ENCODE measurements at regions not wholly inside any gene's neighbourhood (a gene's known extent, or its start where the extent isn't known, plus 50 kb on each side); places are given as distances from the start of the nearest gene placed in this dataset.
A peak's percentile ranks its signal among the peaks of the same experiment; 100 is the strongest.

DNA sequence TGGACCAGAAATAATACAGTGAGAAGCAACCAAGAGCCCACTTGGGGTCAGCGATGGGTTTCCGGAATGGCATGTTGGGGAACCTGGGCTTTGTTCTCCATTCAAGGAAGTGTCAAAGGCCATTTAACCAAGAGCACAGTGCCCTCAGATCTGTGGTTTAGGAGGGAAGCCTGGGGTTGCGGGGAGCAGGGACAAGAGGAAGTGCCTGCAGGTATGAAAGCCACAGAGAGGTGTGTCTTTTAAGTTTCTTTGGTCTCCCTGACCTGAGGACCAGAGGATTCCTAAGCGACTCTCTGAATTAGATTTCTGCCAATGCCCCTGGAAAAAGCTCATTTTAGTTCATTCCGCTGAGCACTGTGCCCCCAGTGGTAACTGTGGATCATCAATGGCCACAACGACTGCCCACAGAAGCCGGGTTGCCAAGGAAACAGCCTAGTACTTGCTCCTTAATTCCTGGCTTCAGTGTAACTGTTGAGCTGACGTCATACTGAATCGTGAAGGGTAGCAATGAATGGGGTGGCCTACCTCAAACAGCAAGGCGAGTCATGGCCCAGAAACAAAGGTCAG, 107.3 kb upstream of the SPIN1 start:
- no peak for DNase-seq

DNA sequence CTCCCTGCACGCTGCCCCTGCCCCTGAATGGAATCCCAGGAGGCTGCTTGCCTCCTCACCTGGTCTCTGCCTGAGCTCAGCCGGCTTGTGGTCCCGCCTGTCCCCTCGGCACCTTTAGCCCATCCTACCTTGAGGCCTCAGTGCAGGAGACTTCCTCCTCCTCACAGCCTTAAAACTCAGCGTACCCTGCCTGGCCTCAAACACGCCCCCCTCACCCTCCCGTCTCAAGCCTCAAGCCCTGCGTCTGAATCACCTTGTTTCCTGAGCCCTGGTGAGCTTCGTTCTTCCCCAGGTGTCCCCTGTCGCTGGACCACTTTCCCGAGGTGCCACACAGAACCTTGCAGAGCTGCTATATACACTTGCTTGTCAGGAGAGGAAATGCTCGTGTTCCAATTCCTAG, 110.2 kb upstream of the SPIN1 start:
- no peak for DNase-seq

DNA sequence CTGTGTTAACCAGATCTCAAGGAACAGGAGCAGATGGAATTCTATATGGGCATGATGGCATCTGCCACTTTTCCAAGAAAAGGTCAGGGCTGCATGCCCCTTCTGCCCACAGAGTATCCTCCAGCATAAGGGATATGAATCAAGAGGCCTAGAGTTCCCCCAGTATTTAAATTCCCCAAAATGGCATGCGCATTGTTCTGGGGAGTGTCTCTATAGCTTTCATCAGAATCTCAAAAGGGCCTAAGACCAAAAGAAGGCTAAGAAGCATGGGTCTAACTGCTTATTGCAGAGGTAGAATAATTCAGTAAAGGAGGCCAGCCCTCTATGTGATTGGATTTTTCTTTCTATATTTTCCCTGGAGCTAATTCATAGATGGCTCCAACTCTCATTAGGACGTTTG, 114.2 kb upstream of the SPIN1 start:
- no peak for DNase-seq

DNA sequence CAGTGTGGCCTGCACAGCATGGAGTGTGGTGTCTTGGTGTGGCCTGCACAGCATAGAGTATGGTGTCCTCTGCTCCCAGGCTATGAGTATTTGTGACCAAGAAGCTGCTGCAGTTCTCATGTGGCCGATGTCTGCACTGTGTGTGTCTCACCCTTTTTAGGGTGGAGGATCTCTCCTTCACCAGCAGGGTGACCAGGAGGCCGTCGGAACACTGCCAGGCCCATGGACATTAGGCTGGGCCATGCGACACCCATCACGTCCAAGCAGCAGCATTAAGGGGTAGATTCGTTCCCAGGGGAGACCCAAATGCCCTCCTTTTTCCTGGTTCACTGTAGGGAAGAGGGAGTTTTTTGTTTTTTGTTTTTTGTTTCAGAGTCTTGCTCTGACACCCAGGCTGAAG, 115.3 kb upstream of the SPIN1 start:
- no peak for DNase-seq

DNA sequence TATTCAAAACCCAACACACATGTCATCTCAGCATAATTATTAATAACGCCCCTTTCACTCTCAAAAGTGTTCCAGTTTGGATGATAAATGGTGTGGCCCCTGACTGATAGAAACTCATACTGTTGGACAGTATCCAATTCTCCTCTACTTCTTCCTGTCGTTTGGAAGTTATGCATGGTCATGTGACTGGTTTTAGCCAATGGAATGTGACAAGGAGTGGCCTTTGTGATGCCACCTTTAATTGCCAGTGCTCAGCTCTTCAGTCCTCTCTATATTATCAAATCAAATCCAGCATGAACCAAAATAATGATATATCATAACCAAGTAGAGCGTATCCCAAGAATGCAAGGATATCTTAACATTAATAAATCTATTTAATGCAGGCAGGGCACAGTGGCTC, 117.8 kb upstream of the SPIN1 start:
- DNase-seq: no peak

DNA sequence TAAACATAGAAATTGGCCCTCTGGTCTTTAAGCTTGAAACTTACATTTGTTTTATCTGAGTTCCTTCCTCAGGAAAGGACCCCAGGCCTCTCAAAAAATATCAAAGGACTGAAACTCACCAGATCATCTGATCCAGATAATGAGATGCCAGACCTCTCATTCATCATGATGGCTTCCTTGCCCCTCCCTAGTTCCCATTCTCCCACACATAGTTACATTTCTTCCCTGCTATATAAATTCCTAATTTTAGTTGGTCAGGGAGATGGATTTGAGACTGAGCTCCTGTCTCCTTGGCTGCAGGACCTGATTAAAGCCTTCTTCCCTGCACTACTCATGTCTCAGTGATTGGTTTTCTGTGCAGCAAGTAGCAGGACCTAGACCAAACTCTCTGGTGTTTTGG, 119.4 kb upstream of the SPIN1 start:
- no peak for DNase-seq

DNA sequence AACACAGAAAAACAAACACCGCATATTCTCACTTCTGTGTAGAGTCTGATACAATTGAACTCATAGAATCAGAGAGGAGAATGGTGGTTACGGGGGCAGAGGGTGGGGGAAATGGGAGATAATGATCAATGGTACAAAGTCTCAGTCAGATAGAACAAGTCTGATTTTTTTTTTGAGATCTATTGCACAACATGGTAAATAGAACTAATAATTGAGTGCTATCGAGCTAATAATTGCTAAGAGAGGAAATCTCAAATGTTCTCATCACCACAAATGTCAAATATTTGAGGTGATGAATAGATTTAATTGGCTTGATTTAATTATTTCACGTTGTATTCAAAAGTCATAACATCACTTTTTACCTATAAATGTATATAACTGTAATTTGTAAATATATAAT, 121.0 kb upstream of the SPIN1 start:
- no peak for DNase-seq

DNA sequence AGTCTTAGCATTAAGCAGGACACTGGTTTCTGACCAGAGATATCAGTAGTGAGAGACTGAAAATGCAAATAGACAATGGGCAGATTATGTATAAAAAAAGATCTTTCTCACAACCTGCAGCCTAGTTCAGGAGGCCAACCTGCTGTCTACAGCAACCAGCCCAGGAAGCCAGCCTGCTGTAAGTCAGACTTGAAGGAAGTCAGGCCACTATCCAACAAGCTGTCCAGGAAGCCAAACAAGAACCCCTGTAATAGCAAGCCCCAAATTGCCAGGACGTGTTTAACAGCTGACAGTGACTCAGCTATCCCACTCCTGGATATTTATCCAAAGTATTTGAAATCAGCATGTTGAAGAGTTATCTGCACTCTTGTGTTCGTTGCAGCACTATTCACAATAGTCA, 121.8 kb upstream of the SPIN1 start:
- no peak for DNase-seq

DNA sequence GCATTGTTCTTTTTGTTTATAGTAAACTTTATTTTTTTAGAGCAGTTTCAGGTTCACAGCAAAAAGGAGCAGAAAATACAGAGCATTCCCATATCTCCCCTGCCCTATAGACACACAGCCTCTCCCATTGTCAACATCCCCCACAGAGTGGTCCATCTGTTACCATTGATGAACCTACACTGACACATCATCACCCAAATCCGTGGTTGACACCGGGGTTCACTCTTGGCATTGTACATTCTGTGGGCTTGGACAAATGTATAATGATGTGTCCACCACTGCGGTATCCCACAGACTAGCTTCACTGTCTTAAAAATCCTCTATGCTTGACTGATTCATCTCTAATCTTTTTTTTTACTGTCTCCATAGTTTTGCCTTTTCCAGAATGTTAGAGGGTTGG, 120.7 kb upstream of the SPATA31C2 start:
- no peak for DNase-seq

DNA sequence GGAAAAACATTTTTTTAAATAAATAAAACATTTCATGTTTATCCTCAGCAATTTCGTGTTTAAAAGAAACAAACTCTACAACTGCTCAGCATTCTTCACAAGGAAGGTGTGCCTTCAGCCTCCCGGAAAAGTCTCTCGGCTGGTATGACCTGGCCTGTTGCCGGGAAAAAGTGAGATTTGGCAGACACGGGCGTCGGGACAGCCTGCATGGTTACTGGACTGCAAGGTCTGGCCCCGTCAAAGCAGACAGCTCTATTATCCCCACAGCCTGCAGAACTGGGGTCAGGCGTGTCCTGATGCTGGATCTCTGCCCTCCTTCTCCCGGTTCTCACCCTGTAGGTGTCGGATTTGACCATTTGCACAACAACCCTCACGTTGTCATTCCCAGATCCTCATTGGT, 120.3 kb upstream of the SPATA31C2 start:
- DNase-seq: no peak

DNA sequence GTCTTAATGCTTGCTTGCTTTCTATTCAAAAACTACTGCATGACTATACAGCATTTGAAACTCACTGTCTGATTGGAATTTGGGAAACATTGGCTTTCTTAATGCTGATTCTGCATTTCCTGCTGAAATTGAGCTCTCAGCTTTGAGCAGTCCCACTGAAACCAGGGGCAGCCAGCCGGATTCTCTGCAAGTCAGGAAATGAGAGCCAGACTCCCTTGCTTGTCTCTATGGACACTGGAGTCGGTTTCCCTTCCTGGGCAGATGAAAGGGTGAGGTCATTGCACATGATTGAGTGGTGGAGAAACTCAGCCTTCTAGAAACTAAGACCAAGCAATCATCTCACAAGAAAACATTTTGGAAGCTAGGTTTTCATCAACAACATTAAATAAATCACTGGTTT, 119.7 kb upstream of the SPATA31C2 start:
- DNase-seq: no peak

DNA sequence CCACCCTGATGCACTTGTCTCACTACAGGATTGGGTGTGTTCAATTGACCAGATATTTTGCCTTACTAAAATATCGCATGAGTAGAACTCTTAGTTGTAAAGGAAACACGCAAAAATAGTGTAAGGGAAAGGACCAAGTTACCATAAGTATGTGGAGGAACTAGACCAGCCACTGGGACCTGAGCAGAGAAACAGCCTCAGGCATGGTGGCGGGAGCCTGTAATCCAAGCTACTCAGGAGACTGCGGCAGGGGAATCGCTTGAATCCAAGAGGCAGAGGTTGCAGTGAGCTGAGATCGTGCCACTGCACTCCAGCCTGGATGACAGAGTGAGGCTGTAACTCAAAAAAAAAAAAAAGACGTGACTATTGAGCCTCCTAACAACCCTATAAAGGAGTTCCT, 117.9 kb upstream of the SPATA31C2 start:
- DNase-seq: no peak

DNA sequence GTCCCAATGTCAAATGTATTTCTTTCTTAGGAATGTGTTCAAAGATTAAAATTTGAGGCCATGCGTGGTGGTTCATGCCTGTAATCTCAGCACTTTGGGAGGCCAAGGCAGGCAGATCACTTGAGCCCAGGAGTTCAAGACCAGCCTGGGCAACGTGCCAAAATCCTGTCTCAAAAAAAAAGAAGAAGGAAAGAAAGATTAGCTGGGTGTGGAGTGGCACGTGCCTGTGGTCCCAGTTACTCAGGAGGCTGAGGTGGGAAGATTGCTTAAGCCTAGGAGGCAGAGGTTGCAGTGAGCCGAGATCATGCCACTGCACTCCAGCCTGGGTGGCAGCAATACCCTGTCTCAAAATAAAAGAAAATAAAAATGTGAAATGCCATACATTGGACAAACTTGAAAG, 117.5 kb upstream of the SPATA31C2 start:
- DNase-seq: peak; percentile 65

DNA sequence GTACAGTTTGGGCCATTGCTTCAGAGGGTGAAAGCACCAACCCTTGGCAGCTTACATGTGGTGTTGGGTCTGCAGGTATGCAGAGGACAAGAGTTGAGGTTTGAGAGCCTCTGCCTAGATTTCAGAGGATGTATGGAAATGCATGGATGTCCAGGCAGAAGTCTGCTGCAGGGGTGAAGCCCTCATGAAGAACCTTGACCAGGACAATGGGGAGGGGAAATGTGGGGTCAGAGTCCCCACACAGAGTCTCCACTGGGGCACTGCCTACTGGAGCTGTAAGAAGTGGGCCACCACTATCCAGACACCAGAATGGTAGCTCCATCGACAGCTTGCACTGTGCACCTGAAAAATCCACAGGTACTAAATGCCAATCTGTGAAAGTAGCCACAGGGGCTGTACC, 113.6 kb upstream of the SPATA31C2 start:
- no peak for DNase-seq

DNA sequence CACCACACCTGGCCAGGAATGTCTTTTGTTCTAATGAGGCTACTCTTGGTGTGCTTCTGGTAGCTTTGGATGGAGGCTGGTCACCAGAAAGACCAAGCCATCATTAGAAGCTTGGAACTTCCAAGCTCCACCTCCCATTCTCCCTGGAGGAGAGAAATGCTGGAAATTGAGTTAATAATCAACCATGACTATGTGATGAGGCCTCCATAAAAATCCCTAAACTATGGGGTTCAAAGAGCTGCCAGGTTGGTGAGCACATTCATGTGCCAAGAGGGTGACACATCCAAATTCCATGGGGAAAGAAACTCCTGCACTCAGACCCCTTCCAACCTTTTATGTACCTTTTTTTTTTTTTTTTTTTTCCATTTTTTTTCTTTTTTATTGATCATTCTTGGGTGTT, 105.5 kb upstream of the SPATA31C2 start:
- no peak for DNase-seq

DNA sequence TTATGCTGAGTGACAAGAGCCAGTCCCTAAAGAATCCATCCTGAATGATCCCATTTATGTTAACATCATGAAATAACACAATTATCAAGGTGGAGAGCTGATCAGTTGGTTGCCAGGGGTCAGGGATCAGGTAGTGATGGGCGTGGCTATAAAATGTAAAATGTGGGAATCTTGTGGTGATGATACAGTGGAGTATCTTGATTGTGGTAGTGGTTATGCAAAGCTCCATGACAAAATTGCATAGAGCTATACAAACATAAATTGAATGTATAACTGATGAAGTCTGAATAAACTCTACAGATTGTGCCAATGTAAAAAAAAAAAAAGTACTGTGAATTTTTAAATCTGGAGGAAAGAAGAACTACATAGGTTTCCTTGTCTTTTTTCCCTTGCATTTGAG, 104.6 kb upstream of the SPATA31C2 start:
- no peak for DNase-seq

DNA sequence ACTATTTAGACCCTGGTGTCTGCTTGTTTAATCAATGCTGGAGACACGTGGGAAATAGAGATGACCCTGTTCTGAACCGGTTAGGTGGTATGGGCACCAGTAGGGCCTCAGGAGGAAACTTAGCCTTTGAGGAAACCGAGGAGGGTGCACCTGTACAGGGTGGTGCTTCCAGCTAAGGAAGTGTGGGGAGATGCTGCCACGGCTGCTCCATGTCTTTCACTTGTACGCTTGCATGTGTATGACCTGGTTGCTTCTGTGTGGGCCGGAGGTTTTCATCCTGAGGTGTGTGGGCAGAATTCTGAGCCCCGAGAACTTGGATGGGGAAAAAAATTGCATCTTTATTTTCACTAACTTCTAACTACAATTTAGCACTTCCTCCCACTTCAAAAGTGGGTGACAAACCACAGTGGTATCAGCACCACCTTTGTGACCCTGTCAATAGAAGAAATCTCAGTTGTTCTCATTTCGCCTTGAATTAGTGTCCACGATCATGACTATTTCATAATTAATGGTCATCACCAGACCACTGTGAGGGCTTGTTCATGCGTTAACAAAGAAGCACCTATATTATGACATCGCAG, 99.8 kb upstream of the SPATA31C2 start:
- no peak for DNase-seq

DNA sequence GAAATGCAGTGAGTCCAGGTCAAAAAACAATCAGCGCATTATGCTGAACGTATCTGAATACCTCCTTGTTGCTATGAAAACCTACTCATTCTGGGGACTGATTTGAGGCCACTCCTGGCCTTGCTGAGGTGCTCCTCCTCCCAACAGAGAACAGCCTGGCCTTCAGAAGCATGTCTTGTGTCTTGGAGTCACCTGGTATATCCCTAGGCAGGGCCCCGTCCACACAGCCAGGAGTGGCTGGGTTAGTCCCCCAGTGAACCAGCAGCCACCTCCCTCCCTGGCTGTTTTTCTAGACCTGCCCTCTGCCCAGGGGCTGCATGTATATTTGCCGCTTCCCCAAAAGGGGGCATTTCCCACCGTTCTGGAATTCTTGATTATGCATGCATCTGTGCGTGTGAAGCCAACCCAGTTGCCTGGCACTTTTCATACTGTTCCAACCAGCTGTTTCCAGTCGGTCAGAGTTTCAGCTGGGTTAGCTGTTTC, 99.2 kb upstream of the SPATA31C2 start:
- DNase-seq: no peak

DNA sequence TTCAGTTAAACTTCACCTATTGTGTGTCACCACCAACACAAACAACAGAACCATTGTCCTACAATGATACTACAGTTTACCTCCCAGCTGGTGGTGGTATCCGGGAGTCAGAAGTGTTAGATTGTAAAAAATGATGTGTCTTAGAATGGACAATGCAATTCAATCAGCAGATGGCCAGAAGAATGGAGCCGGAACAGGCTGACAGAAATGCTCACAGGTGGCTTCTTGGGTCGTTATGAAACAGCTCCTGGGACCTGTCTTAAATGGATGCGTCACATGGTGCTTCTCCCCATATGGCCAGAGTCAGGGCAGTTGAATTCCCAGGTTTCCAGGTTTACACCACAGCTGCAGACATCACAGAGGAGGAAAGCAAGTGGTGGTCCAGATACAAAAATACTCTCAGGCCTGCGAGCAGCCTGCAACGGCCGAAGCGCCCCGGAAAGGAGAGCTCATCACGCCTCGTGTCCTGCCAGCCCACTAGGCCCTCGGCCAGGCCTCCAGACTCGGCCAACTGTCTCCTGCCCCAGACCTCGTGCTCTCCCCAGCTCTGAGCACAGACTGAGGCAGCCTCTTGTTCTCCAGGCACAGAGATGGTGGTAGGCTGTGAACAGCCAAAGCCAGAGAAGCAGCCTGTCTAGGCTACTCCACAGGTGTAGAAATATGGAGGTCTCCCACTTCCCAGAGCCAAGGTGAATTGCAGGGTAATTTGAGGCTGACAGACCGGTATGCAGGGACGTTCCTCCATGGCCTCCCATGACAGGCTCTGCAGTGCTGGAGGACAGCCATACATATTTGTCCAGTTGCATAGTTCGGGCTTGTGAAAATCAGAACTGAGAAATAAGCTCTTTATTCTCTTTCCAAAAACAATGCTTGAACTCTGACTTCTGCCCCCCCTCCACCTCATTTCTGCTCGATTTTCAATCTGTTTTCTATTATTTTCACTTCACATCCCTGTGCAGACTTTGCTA, 98.5 kb upstream of the SPATA31C2 start:
- no peak for DNase-seq

DNA sequence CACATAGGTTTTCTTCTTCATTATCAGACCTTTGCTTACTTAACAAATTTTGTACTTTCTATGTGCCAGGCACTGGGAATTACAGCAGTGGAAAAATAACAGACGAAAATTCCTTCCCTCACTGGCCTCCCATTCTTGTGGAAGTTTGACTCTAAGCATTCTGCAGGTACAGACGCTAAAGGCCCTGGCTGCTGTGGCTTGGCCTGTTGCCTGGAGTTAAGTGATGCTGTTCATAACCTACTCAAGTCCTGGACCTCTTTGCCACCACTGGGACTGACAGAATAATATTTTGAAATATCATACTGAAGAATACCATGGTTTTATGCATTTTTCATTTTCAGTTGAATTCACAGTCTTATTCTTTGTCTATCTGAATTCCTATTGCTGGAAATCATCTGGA, 97.3 kb upstream of the SPATA31C2 start:
- DNase-seq: no peak

DNA sequence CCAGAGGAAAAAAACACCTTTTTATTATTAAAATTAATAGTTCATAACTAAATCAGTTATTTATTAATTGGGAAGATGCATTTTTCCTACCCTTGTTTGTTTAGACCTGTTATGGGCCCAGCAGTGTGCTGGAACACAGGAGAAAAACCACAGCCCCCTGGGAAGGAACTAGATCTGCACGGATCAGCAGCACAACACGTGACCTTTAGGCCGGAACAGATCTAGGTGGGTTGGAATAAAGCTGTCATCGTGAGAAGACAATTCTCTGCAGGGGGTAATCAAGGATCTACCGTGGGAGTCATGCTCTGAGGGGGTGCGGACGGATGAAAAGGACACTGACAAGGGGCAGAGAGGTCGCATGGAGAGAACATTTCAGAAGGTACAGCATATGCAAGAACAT, 95.8 kb upstream of the SPATA31C2 start:
- DNase-seq: no peak

DNA sequence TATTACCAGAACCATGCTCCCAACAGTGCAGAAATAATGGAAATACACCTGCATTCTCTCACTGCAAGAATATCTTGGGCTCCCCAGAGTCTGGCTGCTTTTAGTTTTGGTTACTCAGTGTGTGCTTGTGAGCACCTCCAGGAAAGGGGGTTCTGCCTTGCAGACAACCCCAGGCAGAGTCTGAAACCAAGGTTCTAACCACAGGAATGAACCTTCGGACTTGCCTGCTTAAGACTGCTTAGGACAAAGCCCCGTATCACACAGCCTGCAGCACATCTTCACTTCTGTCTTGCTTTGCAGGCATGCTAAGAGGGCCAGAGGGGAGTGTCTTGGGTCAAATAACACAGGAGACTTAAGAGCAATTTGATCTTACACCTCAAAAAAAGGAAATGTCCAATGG, 94.8 kb upstream of the SPATA31C2 start:
- DNase-seq: no peak

DNA sequence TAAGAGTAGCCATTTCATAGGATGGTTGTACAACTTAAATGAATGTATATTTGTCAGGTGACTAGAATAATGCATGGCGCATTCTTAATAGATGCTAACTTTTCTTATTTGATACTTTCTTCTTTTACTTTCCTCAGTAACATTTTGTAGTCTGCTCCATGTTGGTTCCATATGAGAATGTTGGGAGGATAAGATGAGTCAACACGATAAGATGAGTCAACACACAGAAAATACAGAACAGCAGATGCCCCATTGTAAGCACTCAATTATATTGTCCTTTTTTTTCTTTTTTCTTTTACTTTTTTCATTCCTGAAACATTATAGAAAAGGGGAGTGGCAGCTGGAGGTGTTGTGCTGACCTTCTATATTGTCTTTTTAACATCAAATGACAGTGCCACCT, 92.3 kb upstream of the SPATA31C2 start:
- DNase-seq: no peak

DNA sequence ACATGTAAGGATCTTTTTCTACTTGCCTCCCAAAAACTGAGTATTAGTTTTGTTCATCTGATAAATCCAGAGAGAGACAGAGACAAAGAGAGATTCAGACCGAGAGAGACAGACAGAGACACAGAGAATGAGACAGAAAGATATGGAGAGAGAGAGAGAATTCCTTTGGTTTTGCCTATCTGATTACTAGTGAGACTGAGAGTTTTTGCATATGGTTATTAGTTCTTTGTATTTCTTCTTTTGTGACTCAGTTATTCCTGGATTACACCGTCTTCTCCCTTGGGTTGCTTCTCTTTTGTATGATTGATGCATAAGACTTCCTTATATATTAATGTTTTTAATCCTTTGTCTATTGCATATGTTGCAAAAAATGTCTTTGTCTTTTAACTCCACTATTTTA, 91.2 kb upstream of the SPATA31C2 start:
- DNase-seq: no peak

Measured in hematopoietic multipotent progenitor cell treated with erythropoietin and hydrocortisone succinate and interleukin-3 and kit ligand, for 8 days (in vitro differentiated cells).